NCI-H2107 treated with DMSO at 0.1 percent for 48 hours (cell line): ENCODE measurements at regions not wholly inside any gene's neighbourhood (a gene's known extent, or its start where the extent isn't known, plus 50 kb on each side); places are given as distances from the start of the nearest gene placed in this dataset.

Source experiments
- DNase-seq: peaks from one replicate; lab custom pipeline; 2025; ENCODE audit not compliant: unreplicated experiment; lab: John Stamatoyannopoulos, UW

DNA sequence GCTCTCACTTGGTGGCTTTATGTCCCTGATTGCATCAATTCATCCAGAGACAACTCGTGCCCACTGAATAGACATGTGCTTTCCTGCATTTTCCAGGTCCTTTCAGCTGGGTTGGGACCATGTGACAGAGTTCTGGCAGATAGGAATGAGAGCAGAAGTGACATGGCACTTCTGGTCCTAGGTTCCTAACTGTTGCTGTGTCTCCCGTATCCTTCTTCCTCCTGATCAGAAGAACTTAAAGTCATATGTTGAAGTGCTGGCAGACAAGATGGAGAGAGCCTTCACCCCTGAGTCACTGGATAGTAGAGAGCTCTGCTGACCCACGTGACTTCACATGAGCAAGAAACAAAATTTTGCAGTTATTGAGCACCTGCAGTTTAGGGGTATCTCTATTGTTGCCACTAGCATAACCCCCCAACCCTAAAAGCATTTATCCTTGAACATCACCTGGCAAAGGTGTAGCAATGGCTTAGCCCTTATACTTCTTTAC, 80.0 kb downstream of the NREP start:
- DNase-seq, result no peak

DNA sequence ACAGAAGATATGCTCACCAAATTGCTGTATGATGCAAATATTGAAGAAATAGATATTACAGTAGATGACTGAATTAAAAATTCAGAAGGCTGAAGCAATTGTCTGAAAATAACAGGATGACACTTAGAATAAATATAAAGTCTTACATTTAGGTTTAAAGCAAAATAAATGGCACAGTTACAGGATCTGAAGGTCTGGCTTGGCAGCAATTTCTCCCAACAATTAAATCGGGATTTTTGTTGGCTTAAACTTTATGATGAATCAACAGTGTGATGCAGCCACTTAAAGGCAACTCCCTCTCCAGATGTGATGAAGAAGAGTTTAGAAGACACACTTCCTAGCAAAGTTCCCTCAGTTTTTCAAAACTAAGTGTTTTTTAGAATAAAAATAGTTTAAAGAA, 80.5 kb downstream of the NREP start:
- DNase-seq, result no peak

DNA sequence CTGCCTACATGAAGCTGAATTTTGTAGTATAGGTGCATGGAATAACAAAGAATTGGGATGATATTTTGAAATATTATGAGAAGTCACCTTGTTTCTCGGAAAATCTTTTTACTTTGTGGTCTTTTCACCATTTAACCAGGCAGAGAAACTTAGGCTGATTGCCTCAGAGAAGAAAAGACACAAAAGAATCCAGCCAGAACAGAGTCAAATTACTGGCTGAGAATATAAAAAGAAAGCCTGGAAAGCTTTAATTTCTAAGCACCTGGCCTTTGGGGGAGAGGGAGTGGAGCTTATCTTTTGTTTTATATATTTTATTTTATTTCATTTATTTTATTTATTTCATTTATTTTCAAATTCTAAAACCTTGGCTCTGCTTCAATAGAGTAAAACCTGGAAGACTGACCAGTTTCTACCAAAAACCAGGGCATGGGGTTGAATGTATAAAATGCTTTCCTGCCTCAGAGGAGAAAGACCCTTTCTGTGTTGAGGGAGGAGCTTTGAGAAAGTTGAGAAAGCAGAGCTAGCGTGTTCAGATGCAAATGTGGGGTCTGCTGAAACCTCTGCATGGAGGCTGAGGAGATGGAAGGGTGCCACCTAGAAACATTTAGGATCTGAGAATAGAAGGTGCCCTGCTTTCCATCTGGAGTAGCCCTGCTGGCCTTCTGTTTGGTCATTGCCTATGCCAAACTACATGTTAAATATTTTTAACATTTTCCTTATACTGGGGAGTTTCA, 81.6 kb downstream of the NREP start:
- no peak for DNase-seq

DNA sequence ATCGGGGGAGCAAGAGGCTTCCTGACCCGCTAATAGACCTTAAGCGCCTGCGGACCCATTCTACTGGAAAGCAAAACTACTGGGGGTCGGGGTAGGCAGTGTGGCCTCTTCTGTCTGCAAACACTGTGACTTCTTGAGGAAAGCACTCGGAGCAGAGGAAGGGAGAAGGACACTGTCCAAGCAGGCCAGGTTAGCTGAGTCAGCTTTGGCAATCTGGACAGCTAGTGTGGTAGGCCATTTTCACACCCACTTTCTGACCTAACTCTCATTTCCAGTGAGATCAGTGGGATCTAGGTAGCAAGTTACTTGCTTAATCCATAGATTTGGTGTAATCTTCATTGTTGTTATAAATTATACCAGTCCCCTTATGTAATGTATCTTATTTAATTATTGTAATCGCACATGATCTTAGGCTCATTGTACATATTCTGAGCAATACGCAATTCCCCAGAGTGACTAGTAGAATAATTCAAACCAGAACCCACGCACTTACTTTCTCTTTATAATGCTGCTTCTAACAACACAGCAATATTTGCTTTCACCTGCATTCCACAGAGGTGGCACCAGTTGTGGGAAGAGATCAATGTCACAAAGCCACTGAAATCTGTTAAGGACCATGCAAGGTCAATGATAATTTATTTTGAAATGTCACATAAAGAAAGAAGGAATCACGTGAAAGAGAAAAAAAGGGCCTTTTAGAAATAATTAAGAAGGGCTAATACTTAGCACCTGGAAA, 82.9 kb downstream of the NREP start:
- DNase-seq, result no peak

DNA sequence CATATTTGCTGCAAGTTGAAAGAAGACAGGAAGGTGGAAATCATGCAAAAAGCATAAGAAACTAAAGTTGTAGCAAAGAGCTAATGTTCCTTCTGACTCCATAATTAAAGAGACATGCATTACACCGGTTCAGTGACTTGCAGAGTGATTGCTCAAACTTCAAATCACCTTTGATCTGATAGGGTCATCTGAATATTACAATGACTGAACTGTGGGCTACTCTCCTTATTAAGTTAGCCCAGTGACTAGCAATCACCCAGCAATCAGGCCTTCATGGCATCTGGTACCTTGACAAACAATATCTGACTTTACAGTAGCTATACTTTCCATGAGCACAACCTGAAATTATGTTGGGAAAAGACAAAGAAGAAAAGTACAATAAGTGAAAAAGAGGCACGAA, 84.9 kb downstream of the NREP start:
- DNase-seq, result no peak

DNA sequence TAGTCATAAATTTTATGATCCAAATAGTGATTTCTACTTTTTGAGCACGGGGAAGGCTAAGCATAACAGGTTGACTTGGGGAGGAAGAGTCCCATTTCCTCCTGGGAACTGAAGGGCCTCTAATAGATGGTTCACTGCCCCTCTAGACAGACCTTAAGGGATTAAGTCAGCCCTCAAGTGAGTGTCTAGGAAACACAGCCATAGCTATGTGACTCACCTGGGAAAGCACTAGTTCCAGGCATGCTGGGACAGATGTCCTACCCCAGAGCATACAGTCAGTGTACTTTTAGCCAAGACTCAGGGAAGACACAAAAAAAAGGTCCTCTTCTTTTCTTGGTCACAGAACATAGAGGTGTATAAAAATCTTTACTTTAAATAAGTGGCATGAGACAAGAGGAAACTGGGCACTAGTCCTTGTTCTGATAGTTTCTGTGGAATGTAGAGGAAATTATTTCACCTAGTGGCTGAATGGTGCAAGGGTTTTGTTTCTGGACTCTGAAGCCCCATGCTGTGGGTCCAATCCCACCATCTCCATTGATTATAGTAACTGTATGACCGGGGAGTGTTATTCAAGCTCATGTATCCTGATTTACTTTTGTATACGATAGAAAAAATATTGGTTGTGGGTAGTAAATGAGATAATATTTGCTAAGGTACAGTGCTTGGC, 86.0 kb downstream of the NREP start:
- no peak for DNase-seq

DNA sequence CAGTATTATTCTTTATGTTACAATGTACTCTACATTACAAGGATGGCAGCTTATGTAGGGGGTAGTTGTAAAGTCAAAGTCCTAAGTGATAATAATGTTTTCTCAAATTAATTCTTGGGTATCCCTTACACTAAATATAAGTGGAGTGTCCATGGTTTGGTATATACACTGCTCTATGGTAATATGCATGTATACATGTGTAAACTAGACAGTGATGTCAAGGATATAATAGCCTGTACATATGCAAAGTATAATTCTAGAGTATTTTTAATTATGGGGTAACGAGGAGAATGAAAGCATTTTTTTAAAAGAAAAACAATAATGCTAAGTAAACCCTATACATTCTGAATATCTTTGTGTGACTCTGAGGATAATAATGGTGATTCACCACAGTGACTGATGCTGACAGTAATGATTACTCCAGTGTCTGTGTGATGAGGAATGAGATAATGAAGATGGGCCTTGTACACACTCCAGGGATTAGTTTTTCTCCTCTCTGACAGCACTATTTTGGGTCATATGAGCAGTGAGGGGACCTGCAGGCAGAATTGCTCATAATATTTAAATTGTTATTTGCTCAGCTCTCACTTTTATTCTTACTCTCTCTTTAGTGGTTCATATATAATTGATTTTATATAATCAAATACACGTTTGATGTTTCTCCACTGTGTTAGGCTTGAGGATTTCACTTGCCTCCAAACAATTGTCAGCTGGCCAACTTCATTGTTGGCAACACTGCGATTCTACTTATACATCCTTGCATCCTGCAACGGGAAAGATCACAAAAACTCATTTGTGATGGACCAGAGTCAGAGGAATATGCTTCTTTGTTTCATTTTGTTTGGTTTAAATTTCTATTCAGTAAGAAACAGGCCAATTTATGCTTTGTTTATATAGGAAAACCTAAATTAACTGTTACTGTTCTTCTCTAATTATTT, 88.2 kb downstream of the NREP start:
- DNase-seq, result no peak

DNA sequence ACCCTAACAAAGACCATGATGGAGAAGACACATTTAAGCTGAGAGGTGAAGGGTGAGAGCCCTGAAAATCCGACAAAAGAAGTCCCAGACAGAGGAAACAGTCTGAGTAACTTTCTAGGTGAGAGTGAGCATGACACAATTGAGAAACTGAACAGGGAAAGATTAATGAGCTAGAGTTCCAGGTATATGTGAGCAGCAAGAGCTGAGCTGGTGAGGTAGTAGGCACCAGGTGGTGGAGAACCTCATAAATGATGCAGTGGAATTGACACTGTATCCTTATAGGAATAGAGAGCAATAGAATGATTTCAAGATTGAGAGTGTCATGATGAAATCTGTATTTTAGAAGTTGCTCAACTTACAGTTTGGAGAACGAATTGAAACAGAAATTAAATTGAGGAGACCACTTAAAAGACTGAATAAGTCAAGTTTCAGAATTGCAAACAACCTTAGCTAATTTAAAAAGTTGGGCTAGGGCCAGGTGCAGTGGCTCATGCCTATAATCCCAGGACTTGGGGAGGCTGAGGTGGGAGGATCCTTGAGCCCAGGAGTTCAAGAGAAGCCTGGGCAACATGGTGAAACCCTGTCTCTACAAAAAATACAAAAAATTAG, 89.8 kb downstream of the NREP start:
- no peak for DNase-seq

DNA sequence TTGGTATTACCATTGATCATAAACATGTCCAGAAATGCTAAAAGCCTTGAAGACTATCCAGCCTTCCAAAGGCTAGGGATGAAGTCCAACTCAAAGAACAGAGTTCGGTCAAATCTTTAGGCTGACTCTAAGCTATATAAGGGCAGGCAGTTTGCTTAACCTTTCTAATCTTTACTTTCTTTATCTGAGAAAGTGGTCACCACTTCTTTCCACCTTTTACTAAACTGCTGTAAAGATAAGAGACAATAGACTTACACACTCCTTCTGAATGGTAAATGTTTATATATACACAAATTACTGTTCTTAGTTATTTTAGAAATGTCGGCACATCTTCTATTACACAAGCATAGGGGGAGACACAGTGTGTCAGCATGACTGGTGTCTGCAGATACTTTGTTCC, 100.4 kb downstream of the NREP start:
- no peak for DNase-seq

DNA sequence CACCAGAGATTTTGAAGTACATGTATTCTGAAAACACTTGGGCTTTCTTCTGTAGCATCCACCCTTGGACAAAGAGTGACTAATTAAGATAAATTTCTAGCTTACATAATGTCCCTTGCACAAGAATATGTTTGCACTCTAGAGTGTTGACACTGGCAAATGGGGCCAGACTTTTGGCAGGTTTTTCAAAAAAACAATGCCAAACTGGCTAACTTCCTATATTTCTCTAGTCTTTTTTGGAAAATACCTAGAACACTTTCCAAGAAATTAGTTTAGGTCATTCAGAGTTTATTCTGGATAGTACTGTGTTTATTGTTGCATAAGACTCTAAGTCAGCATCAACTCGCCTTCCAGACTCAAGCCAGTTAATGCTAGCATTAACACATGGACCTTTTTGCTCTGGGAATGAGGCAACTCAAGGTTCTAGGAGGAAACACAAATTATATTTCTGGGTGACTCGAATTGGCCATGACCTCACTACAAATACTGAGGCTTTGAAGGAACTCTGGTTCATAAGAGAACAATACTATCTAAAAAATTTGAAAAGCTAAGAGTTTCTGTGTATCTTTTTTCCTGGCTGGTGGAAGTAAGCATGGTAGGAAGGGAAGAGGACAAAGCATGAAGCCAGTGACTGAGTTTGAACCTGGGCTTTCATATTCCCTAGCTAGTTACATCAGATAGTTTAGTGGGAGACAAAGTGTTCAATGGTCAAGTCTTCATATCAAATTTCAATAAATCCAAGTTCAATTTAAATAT, 101.6 kb downstream of the NREP start:
- no peak for DNase-seq

DNA sequence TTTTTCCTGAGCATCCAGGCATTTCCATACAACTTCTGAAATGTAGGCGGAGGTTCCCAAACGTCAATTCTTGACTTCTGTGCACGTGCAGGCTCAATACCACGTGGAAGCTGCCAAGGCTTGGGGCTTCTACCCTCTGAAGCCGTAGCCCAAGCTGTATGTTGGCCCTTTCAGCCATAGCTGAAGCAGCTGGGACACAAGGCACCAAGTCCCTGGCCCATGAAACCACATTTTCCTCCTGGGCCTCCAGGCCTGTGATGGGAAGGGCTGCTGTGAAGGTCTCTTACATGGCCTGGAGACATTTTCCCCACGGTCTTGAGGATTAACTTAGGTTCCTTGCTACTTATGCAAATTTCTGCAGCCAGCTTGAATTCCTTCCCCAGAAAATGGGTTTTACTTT, 103.6 kb downstream of the NREP start:
- no peak for DNase-seq

DNA sequence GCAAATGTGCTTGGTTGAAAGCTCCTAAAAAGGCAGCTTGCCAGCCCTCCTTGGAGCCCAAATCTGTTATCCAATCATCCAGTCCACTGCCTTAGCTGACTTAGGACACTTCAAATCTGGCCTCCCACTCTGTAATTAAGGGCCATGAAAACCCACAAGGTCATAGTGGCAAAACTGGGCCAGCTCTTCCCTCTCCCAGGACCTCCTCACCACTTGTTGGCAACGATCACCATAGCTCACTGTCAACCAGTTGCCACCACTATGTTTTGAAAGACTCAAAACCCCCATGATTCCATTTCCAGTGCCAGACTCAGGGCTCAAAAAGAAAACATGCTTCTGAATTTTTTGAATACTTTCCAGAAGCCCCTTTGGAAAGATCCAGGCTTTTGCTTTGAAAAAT, 107.5 kb downstream of the NREP start:
- no peak for DNase-seq

DNA sequence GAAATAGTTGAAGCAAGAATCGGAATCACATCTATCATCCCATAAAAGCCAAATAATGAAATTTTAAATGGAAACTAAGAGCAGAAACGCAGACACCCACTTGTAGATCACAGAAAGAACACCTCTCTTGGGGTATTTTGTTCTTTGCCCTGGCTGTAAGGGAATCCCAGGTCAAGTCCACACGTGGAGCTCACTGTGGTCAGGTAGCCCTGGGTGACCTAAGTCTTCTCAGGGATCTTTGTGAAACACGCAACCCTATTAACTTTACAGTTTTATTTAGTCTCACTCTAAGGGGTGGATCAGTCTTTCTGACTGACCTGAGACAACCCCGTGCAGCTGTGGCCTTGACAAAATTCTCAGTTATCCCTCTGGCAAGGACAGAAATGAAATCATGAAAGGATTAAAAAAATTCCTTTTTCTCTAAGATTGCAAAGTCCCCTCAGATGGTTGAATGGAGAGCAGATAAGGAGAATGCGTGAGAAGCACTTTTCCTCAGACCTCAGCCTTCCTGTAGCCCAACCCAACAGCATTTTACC, 111.6 kb downstream of the NREP start:
- DNase-seq, result no peak

DNA sequence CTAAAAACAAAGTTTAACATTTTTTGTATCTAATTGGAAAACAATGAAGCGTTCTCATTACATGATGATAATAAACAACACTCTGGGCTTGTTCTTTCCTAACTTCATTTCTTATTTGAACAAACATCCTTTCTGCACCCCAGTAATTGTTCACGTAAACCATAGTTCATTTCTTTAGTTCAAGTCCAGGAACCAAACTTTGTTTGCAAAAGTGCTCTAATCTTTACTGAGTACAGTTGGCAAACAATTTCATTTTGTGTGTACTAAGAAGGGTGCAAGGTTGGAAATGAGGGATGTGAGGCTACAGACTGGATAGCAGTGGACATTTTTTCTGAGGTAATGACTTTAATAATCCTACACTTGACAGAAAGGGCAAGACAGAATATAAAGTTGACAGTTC, 113.5 kb downstream of the NREP start:
- no peak for DNase-seq

DNA sequence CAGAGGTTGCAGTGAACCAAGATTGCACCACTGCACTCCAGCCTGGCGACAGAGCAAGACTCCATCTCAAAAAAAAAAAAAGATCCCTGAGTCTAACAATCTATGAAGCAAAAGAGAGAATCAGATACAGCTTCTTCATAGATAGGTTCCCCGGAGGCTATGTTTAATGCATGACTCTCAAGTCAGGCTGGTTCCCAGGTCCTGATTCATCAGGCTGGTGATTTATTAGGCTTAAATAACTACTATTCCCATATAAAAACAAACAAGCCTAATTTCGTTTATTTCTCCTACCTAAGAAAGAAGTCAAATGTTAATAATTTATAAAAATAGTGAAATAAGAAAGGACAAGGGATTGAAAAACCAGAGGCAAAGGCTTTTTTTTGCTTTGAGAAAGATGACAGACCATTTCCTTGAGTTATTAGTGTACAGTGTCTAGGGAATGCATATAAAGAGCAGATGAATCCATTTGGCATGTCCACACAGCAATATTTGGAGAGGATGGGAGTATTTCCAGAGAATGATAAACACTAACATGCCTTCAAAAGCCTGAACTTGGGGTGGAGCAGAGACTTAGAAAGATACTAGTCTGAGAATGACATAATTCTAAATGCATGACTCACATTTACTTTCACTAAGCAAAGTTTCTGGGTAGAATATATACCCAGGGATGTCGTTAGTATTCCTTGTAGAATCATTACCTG, 115.3 kb downstream of the NREP start:
- DNase-seq, result no peak

DNA sequence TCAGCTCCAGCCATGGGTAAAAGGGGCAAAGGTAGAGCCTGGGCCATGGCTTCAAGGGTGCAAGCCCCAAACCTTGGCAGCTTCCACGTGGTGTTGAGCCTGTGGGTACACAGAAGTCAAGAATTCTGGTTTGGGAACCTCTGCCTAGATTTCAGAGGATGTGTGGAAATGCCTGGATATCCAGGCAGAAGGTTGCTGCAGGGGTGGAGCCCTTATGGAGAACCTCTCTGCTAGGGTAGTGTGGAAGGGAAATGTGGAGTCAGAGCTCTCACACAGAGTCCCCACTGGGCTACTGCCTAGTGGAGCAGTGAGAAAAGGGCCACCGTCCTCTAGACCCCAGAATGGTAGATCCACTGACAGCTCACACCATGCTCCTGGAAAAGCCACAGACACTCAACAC, 117.1 kb downstream of the NREP start:
- no peak for DNase-seq

DNA sequence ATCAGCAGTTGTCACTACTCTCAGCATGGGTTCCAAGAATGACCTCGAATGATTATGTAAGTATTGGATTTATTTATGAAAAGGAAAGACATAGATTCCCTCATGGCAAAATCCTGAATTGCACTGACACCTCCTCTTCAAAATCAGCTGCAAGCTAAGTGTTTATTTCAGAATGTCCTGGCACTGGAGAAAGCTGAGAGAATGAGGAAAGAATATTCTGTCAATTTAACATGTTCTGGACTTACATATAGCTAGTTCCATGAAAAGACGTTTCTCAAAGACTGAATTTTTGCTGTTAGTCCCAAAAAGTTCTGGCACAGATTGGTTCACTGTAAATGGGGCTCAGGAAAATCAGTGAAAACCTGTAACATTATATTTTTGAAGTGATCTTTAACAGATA, 120.3 kb downstream of the NREP start:
- no peak for DNase-seq

DNA sequence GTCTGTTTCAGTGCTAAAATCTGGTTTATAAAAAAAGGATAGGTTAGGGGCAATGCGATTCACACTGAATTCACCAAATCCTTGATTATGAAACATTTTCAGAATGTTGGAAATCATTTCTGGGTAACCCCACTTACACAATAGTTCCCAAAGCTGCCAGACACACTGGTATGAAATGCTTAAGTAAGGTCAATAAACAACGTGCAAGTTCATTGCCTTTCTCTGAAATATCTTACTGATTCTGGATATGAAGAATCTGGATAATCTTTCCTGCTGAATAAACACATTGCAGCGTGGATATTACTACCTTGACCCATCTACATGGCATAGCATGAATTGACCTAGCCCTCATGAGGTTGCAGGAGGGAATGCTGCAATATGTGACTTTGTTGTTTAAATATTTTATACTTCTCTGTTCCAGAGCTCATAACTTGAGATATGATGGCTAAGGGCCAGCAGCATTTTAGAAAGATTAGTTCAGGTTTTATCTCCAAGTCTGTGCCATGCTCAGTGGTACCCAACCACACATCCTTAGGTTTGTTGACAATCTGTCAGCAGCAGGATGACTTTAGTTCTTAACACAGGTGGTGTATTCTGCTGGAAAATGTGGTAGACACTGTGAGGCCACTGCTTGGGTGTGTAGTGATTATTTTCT, 121.0 kb downstream of the NREP start:
- no peak for DNase-seq
